ENCODE measurements at regions not wholly inside any gene's neighbourhood (a gene's known extent, or its start where the extent isn't known, plus 50 kb on each side); places are given as distances from the start of the nearest gene placed in this dataset.

GRCh38 chr20:23231561-23232218 lies 118.9 kb upstream of the NXT1 start:
- Histone ChIP-seq H3K27me3 (ENCODE audit: control insufficient read depth, extremely low read depth, insufficient read depth, low read length) (no peaks in the 10 kb centered on the region), H3K9ac (ENCODE audit: control insufficient read depth, extremely low read depth, insufficient read depth, low read length) (no peak overlapping the region), H3K4me3 (ENCODE audit: control insufficient read depth in 2 of 3, extremely low read depth in 1 of 3, insufficient read depth in 2 of 3, low read depth in 1 of 3, low read length in 3 of 3) (no peak overlapping the region), H3K79me2 (ENCODE audit: control insufficient read depth, insufficient read depth, low read length) (no peaks in the 10 kb centered on the region), H3K4me1 (ENCODE audit: control insufficient read depth, extremely low read depth, insufficient read depth, low read length) (no peaks in the 10 kb centered on the region), H3K36me3 (ENCODE audit: control insufficient read depth in 2 of 2, extremely low read depth in 1 of 2, insufficient read depth in 2 of 2, low read length in 2 of 2) (no peaks in the 10 kb centered on the region), H3K9me3 (ENCODE audit: control insufficient read depth, low read depth, low read length) (no peaks in the 10 kb centered on the region), H4K20me1 (ENCODE audit: control insufficient read depth, extremely low read depth, insufficient read depth, low read length) (no peaks in the 10 kb centered on the region), H3K4me2 (ENCODE audit: control insufficient read depth, extremely low read depth, insufficient read depth, low read depth, low read length) (no peak overlapping the region), H2AFZ (ENCODE audit: control insufficient read depth, low read length) (no peak overlapping the region), H3K27ac (ENCODE audit: control insufficient read depth, insufficient read depth, low read length) (no peak overlapping the region), H3K9me1 (ENCODE audit: control insufficient read depth, extremely low read depth, insufficient read depth, low read length) (no peaks in the 10 kb centered on the region)
- TF ChIP-seq EZH2 (IDR thresholded peaks at IDR 0.05; ENCODE audit: low read length) (no peak), CTCF (optimal IDR thresholded peaks at IDR 0.05 in 1 of 3, IDR thresholded peaks at IDR 0.05 in 1 of 3, conservative IDR thresholded peaks at IDR 0.05 in 1 of 3; ENCODE audit: extremely low read depth in 1 of 3, insufficient read depth in 2 of 3, low read length in 3 of 3) (no peak)
- no peak for FAIRE-seq
- dilution Hi-C loops (cut with MboI; ENCODE audit: extremely low pct_ligation_motif_present, low sequenced_read_pairs) = no loop called here
- DNase-seq (ENCODE audit: low read depth, low spot score) = no peak

GRCh38 chr20:23230766-23231385 lies 119.7 kb upstream of the NXT1 start:
- no peak overlapping the region for H3K4me2 ChIP-seq (ENCODE audit: control insufficient read depth, extremely low read depth, insufficient read depth, low read depth, low read length)
- no peak overlapping the region for H3K27ac ChIP-seq (ENCODE audit: control insufficient read depth, insufficient read depth, low read length)
- TF ChIP-seq CTCF (optimal IDR thresholded peaks at IDR 0.05 in 1 of 3, IDR thresholded peaks at IDR 0.05 in 1 of 3, conservative IDR thresholded peaks at IDR 0.05 in 1 of 3; ENCODE audit: extremely low read depth in 1 of 3, insufficient read depth in 2 of 3, low read length in 3 of 3) = no peak
- no peak for TF ChIP-seq EZH2 (IDR thresholded peaks at IDR 0.05; ENCODE audit: low read length)
- H3K9ac ChIP-seq (ENCODE audit: control insufficient read depth, extremely low read depth, insufficient read depth, low read length) = no peak overlapping the region
- dilution Hi-C loops (cut with MboI; ENCODE audit: extremely low pct_ligation_motif_present, low sequenced_read_pairs) = no loop called here
- FAIRE-seq (no peak), DNase-seq (ENCODE audit: low read depth, low spot score) (no peak)
- H3K79me2 ChIP-seq (ENCODE audit: control insufficient read depth, insufficient read depth, low read length) = no peaks in the 10 kb centered on the region
- no peaks in the 10 kb centered on the region for H4K20me1 ChIP-seq (ENCODE audit: control insufficient read depth, extremely low read depth, insufficient read depth, low read length)
- H3K9me1 ChIP-seq (ENCODE audit: control insufficient read depth, extremely low read depth, insufficient read depth, low read length) = no peaks in the 10 kb centered on the region
- no peak overlapping the region for H2AFZ ChIP-seq (ENCODE audit: control insufficient read depth, low read length)
- no peaks in the 10 kb centered on the region for H3K9me3 ChIP-seq (ENCODE audit: control insufficient read depth, low read depth, low read length)
- no peaks in the 10 kb centered on the region for H3K4me1 ChIP-seq (ENCODE audit: control insufficient read depth, extremely low read depth, insufficient read depth, low read length)
- H3K4me3 ChIP-seq (ENCODE audit: control insufficient read depth in 2 of 3, extremely low read depth in 1 of 3, insufficient read depth in 2 of 3, low read depth in 1 of 3, low read length in 3 of 3) = no peak overlapping the region
- H3K36me3 ChIP-seq (ENCODE audit: control insufficient read depth in 2 of 2, extremely low read depth in 1 of 2, insufficient read depth in 2 of 2, low read length in 2 of 2) = no peaks in the 10 kb centered on the region
- no peaks in the 10 kb centered on the region for H3K27me3 ChIP-seq (ENCODE audit: control insufficient read depth, extremely low read depth, insufficient read depth, low read length)

Data from keratinocyte (primary cell).